HEK293 (cell line): ENCODE measurements at regions not wholly inside any gene's neighbourhood (a gene's known extent, or its start where the extent isn't known, plus 50 kb on each side); places are given as distances from the start of the nearest gene placed in this dataset.

Experiments used
- GLI4 ChIP-seq: fragments of 450-650 bp; formaldehyde crosslinking; IDR thresholded peaks from 2 replicates; pipeline ENCODE4 v1.5.1; 2016; ENCODE audit warnings: missing biosample characterization, missing genetic modification characterization
- KLF16 ChIP-seq: fragments of 450-650 bp; formaldehyde crosslinking; IDR thresholded peaks from 2 replicates; pipeline ENCODE4 v1.5.1; 2017; ENCODE audit warnings: missing biosample characterization, missing genetic modification characterization
- SP2 ChIP-seq: fragments of 450-650 bp; formaldehyde crosslinking; IDR thresholded peaks from 2 replicates; pipeline ENCODE4 v1.5.1; 2016; ENCODE audit warnings: missing biosample characterization, missing genetic modification characterization
- SP3 ChIP-seq: fragments of 450-650 bp; formaldehyde crosslinking; IDR thresholded peaks from 2 replicates; pipeline ENCODE4 v1.5.1; 2016; ENCODE audit warnings: missing biosample characterization, missing genetic modification characterization
- ZFP37 ChIP-seq: fragments of 450-650 bp; formaldehyde crosslinking; IDR thresholded peaks from 2 replicates; pipeline ENCODE4 v1.5.1; 2016; ENCODE audit warnings: missing biosample characterization, missing genetic modification characterization
- ZFP69B ChIP-seq: fragments of 450-650 bp; formaldehyde crosslinking; IDR thresholded peaks from 2 replicates; pipeline ENCODE4 v1.5.1; 2016; ENCODE audit warnings: missing biosample characterization, missing genetic modification characterization
- ZNF121 ChIP-seq: fragments of 450-650 bp; formaldehyde crosslinking; IDR thresholded peaks from 2 replicates; pipeline ENCODE4 v1.5.1; 2016; ENCODE audit warnings: missing biosample characterization, missing genetic modification characterization
- ZNF2 ChIP-seq: fragments of 450-650 bp; formaldehyde crosslinking; IDR thresholded peaks from 2 replicates; pipeline ENCODE4 v1.5.1; 2016; ENCODE audit warnings: missing biosample characterization, missing genetic modification characterization
- ZNF354C ChIP-seq: fragments of 450-650 bp; formaldehyde crosslinking; IDR thresholded peaks from 2 replicates; pipeline ENCODE4 v1.5.1; 2016; ENCODE audit warnings: missing biosample characterization, missing genetic modification characterization, low read depth, borderline replicate concordance
- ZNF394 ChIP-seq: fragments of 450-650 bp; formaldehyde crosslinking; IDR thresholded peaks from 2 replicates; pipeline ENCODE4 v1.5.1; 2016; ENCODE audit warnings: missing biosample characterization, missing genetic modification characterization, mild to moderate bottlenecking, moderate library complexity, borderline replicate concordance
- ZNF544 ChIP-seq: fragments of 450-650 bp; formaldehyde crosslinking; IDR thresholded peaks from 2 replicates; pipeline ENCODE4 v1.5.0; 2017; ENCODE audit warnings: missing biosample characterization, missing genetic modification characterization
- ZNF558 ChIP-seq: fragments of 450-650 bp; formaldehyde crosslinking; IDR thresholded peaks from 2 replicates; pipeline ENCODE4 v1.5.1; 2016; ENCODE audit warnings: missing biosample characterization, missing genetic modification characterization
- ZNF629 ChIP-seq: fragments of 450-650 bp; formaldehyde crosslinking; IDR thresholded peaks from 2 replicates; pipeline ENCODE4 v1.5.1; 2017; ENCODE audit warnings: missing biosample characterization, missing genetic modification characterization
- ZNF776 ChIP-seq: fragments of 450-650 bp; formaldehyde crosslinking; IDR thresholded peaks from 2 replicates; pipeline ENCODE4 v1.5.0; 2017; ENCODE audit warnings: missing biosample characterization, missing genetic modification characterization, borderline replicate concordance
- TF ChIP-seq, protein P1 (sequence below): fragments of 450-650 bp; formaldehyde crosslinking; IDR thresholded peaks from 2 replicates; pipeline ENCODE4 v1.5.1; 2017; ENCODE audit warnings: missing biosample characterization, missing genetic modification characterization
- TF ChIP-seq, protein P2 (sequence below): fragments of 450-650 bp; formaldehyde crosslinking; IDR thresholded peaks from 2 replicates; pipeline ENCODE4 v1.5.1; 2016; ENCODE audit warnings: missing biosample characterization, missing genetic modification characterization, borderline replicate concordance
- TF ChIP-seq, protein P3 (sequence below): fragments of 450-650 bp; formaldehyde crosslinking; IDR thresholded peaks from 2 replicates; pipeline ENCODE4 v1.5.1; 2016; ENCODE audit warnings: missing biosample characterization, missing genetic modification characterization, borderline replicate concordance
- TF ChIP-seq, protein P4 (sequence below): fragments of 450-650 bp; formaldehyde crosslinking; IDR thresholded peaks from 2 replicates; pipeline ENCODE4 v1.5.1; 2016; ENCODE audit warnings: missing biosample characterization, missing genetic modification characterization
- TF ChIP-seq, protein P5 (sequence below): fragments of 450-650 bp; IDR thresholded peaks from 2 replicates; pipeline ENCODE4 v1.5.1; 2018; ENCODE audit warnings: missing biosample characterization, mild to moderate bottlenecking, missing genetic modification characterization
- TF ChIP-seq, protein P6 (sequence below): fragments of 450-650 bp; formaldehyde crosslinking; IDR thresholded peaks from 2 replicates; pipeline ENCODE4 v1.5.1; 2016; ENCODE audit warnings: missing biosample characterization, missing genetic modification characterization
- TF ChIP-seq, protein P7 (sequence below): fragments of 450-650 bp; formaldehyde crosslinking; IDR thresholded peaks from 2 replicates; pipeline ENCODE4 v1.5.1; 2016; ENCODE audit warnings: missing biosample characterization, missing genetic modification characterization

DNA sequence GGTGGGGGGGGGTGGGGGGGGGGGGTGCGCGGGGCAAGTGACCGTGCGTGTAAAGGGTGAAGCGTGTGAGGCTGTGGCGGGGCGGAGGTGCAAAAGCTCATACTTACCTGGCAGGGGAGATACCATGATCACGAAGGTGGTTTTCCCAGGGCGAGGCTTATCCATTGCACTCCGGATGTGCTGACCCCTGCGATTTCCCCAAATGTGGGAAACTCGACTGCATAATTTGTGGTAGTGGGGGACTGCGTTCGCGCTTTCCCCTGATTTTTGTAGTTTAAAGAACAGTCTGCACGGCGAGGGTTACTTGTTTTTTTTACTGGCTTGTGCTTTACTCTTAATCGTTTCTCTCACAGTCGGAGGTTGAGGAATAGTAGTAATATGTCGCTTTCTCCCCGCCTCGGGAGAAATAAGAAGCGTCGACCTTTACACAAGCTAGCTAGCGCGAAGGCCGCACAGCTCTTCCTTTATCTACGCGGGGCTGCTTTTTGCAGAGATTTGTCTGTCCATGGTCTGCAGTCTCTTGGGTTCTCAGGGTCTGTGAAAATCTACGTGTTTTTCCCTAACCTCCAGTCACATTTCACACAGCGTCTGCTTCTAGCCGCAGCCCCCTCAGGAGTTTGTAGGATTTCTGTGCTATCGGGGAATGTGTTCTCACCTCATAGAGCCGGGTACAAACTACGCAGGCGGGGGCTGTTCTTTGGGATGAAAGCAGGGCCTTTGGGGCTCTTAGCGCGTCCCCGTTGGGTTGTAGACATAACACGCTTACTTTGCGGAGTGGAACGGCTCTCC lies 148.1 kb upstream of the NOTCH2NLA start (continued):
- TF ChIP-seq, protein P1, sequence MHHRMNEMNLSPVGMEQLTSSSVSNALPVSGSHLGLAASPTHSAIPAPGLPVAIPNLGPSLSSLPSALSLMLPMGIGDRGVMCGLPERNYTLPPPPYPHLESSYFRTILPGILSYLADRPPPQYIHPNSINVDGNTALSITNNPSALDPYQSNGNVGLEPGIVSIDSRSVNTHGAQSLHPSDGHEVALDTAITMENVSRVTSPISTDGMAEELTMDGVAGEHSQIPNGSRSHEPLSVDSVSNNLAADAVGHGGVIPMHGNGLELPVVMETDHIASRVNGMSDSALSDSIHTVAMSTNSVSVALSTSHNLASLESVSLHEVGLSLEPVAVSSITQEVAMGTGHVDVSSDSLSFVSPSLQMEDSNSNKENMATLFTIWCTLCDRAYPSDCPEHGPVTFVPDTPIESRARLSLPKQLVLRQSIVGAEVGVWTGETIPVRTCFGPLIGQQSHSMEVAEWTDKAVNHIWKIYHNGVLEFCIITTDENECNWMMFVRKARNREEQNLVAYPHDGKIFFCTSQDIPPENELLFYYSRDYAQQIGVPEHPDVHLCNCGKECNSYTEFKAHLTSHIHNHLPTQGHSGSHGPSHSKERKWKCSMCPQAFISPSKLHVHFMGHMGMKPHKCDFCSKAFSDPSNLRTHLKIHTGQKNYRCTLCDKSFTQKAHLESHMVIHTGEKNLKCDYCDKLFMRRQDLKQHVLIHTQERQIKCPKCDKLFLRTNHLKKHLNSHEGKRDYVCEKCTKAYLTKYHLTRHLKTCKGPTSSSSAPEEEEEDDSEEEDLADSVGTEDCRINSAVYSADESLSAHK (tag by site-specific recombination): peak; percentile 32; the same call in 1 of the 2 replicates
- TF ChIP-seq, protein P2, sequence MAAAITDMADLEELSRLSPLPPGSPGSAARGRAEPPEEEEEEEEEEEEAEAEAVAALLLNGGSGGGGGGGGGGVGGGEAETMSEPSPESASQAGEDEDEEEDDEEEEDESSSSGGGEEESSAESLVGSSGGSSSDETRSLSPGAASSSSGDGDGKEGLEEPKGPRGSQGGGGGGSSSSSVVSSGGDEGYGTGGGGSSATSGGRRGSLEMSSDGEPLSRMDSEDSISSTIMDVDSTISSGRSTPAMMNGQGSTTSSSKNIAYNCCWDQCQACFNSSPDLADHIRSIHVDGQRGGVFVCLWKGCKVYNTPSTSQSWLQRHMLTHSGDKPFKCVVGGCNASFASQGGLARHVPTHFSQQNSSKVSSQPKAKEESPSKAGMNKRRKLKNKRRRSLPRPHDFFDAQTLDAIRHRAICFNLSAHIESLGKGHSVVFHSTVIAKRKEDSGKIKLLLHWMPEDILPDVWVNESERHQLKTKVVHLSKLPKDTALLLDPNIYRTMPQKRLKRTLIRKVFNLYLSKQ (tag by site-specific recombination): 0 out of 2 replicates have a peak, but pooled peaks have one; percentile 25
- TF ChIP-seq ZFP69B (tag by site-specific recombination) (peak; percentile 44; the same call in 1 of the 2 replicates), ZNF354C (tag by site-specific recombination) (peak; percentile 58; the same call in 1 of the 2 replicates), ZFP37 (tag by site-specific recombination) (peak; percentile 94), SP2 (tag by site-specific recombination) (peak; percentile 33; the same call in 1 of the 2 replicates), ZNF394 (tag by site-specific recombination) (peak; percentile 93), SP3 (tag by site-specific recombination) (0 out of 2 replicates have a peak, but pooled peaks have one; percentile 21), KLF16 (tag by site-specific recombination) (0 out of 2 replicates have a peak, but pooled peaks have one; percentile 20), ZNF558 (tag by site-specific recombination) (peak; percentile 52; the same call in 1 of the 2 replicates), GLI4 (peak; percentile 80; the same call in 1 of the 2 replicates), ZNF776 (tag by site-specific recombination) (0 out of 2 replicates have a peak, but pooled peaks have one; percentile 32), ZNF629 (tag by site-specific recombination) (peak; percentile 80), ZNF2 (tag by site-specific recombination) (peak; percentile 95), ZNF544 (tag by site-specific recombination) (peak; percentile 64; the same call in 1 of the 2 replicates), ZNF121 (tag by site-specific recombination) (peak; percentile 46)
- TF ChIP-seq, protein P3, sequence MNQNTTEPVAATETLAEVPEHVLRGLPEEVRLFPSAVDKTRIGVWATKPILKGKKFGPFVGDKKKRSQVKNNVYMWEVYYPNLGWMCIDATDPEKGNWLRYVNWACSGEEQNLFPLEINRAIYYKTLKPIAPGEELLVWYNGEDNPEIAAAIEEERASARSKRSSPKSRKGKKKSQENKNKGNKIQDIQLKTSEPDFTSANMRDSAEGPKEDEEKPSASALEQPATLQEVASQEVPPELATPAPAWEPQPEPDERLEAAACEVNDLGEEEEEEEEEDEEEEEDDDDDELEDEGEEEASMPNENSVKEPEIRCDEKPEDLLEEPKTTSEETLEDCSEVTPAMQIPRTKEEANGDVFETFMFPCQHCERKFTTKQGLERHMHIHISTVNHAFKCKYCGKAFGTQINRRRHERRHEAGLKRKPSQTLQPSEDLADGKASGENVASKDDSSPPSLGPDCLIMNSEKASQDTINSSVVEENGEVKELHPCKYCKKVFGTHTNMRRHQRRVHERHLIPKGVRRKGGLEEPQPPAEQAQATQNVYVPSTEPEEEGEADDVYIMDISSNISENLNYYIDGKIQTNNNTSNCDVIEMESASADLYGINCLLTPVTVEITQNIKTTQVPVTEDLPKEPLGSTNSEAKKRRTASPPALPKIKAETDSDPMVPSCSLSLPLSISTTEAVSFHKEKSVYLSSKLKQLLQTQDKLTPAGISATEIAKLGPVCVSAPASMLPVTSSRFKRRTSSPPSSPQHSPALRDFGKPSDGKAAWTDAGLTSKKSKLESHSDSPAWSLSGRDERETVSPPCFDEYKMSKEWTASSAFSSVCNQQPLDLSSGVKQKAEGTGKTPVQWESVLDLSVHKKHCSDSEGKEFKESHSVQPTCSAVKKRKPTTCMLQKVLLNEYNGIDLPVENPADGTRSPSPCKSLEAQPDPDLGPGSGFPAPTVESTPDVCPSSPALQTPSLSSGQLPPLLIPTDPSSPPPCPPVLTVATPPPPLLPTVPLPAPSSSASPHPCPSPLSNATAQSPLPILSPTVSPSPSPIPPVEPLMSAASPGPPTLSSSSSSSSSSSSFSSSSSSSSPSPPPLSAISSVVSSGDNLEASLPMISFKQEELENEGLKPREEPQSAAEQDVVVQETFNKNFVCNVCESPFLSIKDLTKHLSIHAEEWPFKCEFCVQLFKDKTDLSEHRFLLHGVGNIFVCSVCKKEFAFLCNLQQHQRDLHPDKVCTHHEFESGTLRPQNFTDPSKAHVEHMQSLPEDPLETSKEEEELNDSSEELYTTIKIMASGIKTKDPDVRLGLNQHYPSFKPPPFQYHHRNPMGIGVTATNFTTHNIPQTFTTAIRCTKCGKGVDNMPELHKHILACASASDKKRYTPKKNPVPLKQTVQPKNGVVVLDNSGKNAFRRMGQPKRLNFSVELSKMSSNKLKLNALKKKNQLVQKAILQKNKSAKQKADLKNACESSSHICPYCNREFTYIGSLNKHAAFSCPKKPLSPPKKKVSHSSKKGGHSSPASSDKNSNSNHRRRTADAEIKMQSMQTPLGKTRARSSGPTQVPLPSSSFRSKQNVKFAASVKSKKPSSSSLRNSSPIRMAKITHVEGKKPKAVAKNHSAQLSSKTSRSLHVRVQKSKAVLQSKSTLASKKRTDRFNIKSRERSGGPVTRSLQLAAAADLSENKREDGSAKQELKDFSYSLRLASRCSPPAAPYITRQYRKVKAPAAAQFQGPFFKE (tag by site-specific recombination): 0 out of 2 replicates have a peak, but pooled peaks have one; percentile 18
- TF ChIP-seq, protein P4, sequence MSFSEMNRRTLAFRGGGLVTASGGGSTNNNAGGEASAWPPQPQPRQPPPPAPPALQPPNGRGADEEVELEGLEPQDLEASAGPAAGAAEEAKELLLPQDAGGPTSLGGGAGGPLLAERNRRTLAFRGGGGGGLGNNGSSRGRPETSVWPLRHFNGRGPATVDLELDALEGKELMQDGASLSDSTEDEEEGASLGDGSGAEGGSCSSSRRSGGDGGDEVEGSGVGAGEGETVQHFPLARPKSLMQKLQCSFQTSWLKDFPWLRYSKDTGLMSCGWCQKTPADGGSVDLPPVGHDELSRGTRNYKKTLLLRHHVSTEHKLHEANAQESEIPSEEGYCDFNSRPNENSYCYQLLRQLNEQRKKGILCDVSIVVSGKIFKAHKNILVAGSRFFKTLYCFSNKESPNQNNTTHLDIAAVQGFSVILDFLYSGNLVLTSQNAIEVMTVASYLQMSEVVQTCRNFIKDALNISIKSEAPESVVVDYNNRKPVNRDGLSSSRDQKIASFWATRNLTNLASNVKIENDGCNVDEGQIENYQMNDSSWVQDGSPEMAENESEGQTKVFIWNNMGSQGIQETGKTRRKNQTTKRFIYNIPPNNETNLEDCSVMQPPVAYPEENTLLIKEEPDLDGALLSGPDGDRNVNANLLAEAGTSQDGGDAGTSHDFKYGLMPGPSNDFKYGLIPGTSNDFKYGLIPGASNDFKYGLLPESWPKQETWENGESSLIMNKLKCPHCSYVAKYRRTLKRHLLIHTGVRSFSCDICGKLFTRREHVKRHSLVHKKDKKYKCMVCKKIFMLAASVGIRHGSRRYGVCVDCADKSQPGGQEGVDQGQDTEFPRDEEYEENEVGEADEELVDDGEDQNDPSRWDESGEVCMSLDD (tag by site-specific recombination): peak; percentile 42; the same call in 1 of the 2 replicates
- TF ChIP-seq, protein P5, sequence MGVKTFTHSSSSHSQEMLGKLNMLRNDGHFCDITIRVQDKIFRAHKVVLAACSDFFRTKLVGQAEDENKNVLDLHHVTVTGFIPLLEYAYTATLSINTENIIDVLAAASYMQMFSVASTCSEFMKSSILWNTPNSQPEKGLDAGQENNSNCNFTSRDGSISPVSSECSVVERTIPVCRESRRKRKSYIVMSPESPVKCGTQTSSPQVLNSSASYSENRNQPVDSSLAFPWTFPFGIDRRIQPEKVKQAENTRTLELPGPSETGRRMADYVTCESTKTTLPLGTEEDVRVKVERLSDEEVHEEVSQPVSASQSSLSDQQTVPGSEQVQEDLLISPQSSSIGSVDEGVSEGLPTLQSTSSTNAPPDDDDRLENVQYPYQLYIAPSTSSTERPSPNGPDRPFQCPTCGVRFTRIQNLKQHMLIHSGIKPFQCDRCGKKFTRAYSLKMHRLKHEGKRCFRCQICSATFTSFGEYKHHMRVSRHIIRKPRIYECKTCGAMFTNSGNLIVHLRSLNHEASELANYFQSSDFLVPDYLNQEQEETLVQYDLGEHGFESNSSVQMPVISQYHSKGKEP: peak; percentile 22; the same call in 1 of the 2 replicates
- TF ChIP-seq, protein P6, sequence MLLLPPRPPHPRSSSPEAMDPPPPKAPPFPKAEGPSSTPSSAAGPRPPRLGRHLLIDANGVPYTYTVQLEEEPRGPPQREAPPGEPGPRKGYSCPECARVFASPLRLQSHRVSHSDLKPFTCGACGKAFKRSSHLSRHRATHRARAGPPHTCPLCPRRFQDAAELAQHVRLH (tag by site-specific recombination): peak; percentile 37; the same call in 1 of the 2 replicates
- TF ChIP-seq, protein P7, sequence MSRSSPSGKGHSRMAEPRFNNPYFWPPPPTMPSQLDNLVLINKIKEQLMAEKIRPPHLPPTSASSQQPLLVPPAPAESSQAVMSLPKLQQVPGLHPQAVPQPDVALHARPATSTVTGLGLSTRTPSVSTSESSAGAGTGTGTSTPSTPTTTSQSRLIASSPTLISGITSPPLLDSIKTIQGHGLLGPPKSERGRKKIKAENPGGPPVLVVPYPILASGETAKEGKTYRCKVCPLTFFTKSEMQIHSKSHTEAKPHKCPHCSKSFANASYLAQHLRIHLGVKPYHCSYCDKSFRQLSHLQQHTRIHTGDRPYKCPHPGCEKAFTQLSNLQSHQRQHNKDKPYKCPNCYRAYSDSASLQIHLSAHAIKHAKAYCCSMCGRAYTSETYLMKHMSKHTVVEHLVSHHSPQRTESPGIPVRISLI: peak; percentile 97
